T-helper 2 cell (primary cell): ENCODE measurements at regions not wholly inside any gene's neighbourhood (a gene's known extent, or its start where the extent isn't known, plus 50 kb on each side); places are given as distances from the start of the nearest gene placed in this dataset.

Experiments
- DNase-seq, 5 experiments: peaks; one replicate each; pipeline versions ENCODE4 v3.0.0 to v3.0.0-alpha.2; 2012 to 2022

- no peak for DNase-seq
Observed at GRCh38 chr18:33805592-33805991, 227.6 kb downstream of the ASXL3 start.

GRCh38 chr18:33804258-33804657 is 226.2 kb downstream of the ASXL3 start:
- DNase-seq: no peak

GRCh38 chr18:33803636-33804035 is 225.6 kb downstream of the ASXL3 start:
- DNase-seq: no peak

GRCh38 chr18:33802955-33803354 is 224.9 kb downstream of the ASXL3 start:
- DNase-seq: no peak
